ENCODE measurements at regions not wholly inside any gene's neighbourhood (a gene's known extent, or its start where the extent isn't known, plus 50 kb on each side); places are given as distances from the start of the nearest gene placed in this dataset.

- Histone ChIP-seq H3K9me3 (ENCODE audit: insufficient read depth in 2 of 2, low read depth in 1 of 2, low read length in 1 of 2) (no peaks in the 10 kb centered on the region), H3K4me1 (replicated peaks in 1 of 4; ENCODE audit: control insufficient read depth in 3 of 4, insufficient read depth in 4 of 4, low read length in 3 of 4) (no peaks in the 10 kb centered on the region; a peak in 1 of 7 replicates), H2AK5ac (ENCODE audit: low read depth, low read length) (no peak overlapping the region), H2BK15ac (ENCODE audit: low read length) (no peak overlapping the region), H3K79me1 (ENCODE audit: low read depth, low read length) (no peaks in the 10 kb centered on the region), H2BK12ac (ENCODE audit: low read depth, low read length) (no peak overlapping the region), H3K36me3 (ENCODE audit: control insufficient read depth in 2 of 4, insufficient read depth in 4 of 4, low read length in 3 of 4) (no peaks in the 10 kb centered on the region), H3K14ac (ENCODE audit: insufficient read length) (no peak overlapping the region), H3K4me3 (ENCODE audit: extremely low read depth in 1 of 4, insufficient read depth in 2 of 4, low read depth in 3 of 4, low read length in 4 of 4) (no peak overlapping the region), H2BK120ac (replicated peaks; ENCODE audit: low read depth, low read length) (no peak overlapping the region), H3K4ac (replicated peaks; ENCODE audit: insufficient read length, low read depth, low read length) (no peak overlapping the region), H4K8ac (ENCODE audit: extremely low read depth, insufficient read depth, low read length) (no peak overlapping the region), H3K23ac (ENCODE audit: insufficient read length) (no peak overlapping the region), H4K5ac (ENCODE audit: insufficient read length, low read depth, low read length) (no peak overlapping the region), H3K27me3 (replicated peaks in 1 of 4; ENCODE audit: control insufficient read depth in 3 of 4, extremely low read depth in 1 of 4, insufficient read depth in 3 of 4, low read length in 3 of 4) (no peaks in the 10 kb centered on the region), H2BK20ac (ENCODE audit: low read length) (no peak overlapping the region), H3K27ac (ENCODE audit: low read depth, low read length) (no peak overlapping the region), H3K56ac (replicated peaks; ENCODE audit: insufficient read length, low read depth, low read length) (no peak overlapping the region), H4K20me1 (replicated peaks in 1 of 2; ENCODE audit: control insufficient read depth in 1 of 2, insufficient read depth in 2 of 2, low read length in 2 of 2) (no peaks in the 10 kb centered on the region), H3K4me2 (ENCODE audit: insufficient read depth in 1 of 2, low read depth in 2 of 2, low read length in 2 of 2) (no peak overlapping the region), H2AFZ (ENCODE audit: low read length) (no peak overlapping the region), H3K79me2 (ENCODE audit: control insufficient read depth in 1 of 2, insufficient read depth in 2 of 2, low read length in 2 of 2) (no peaks in the 10 kb centered on the region), H3K9ac (replicated peaks in 1 of 4; ENCODE audit: extremely low read depth in 1 of 4, low read depth in 3 of 4, low read length in 3 of 4) (no peak overlapping the region), H3K23me2 (ENCODE audit: low read depth, low read length) (no peaks in the 10 kb centered on the region), H2BK5ac (ENCODE audit: low read depth, low read length) (no peak overlapping the region), H4K91ac (replicated peaks; ENCODE audit: insufficient read length, low read length) (no peak overlapping the region), H3K18ac (ENCODE audit: extremely low read depth, low read length) (no peak overlapping the region)
- ChIA-PET CTCF (ENCODE audit: partially characterized antibody) (interaction anchor here (0.7 to 6.7 kb wide), 45 partner anchors 8 to 746 kb away, joined by 3 to 114 read pairs (median 6); no protein-coding TSS in a partner anchor), POLR2A (ENCODE audit: partially characterized antibody) (no interaction called here)
- TF ChIP-seq GTF2F1 (IDR thresholded peaks at IDR 0.05; ENCODE audit: borderline replicate concordance, low read depth, low read length) (no peak), TCF12 (IDR thresholded peaks at IDR 0.05; ENCODE audit: low read depth, low read length) (no peak), TAF7 (optimal IDR thresholded peaks at IDR 0.05; ENCODE audit: borderline replicate concordance, low read depth, low read length) (no peak), KDM5A (IDR thresholded peaks at IDR 0.05; ENCODE audit: low read length) (no peak), SP1 (IDR thresholded peaks at IDR 0.05; ENCODE audit: low read depth, low read length) (no peak), ASH2L (IDR thresholded peaks at IDR 0.05; ENCODE audit: low read length) (no peak), KDM4A (IDR thresholded peaks at IDR 0.05; ENCODE audit: low read depth, low read length, severe bottlenecking) (no peak)
- no peak for DNase-seq (ENCODE audit: low read depth in 1 of 2, low spot score in 2 of 2)
- 86% methylated on average over 4 of the region's 4 CpGs; no CpG with 5 or more reads in 1 of the 2 experiments for WGBS, 2 experiments (ENCODE audit: extremely low coverage in 1 of 2, insufficient coverage in 1 of 2, insufficient read length in 1 of 2, insufficient replicate concordance in 2 of 2, low coverage in 1 of 2, low lambda C conversion rate in 2 of 2, missing lambda C conversion rate in 1 of 2)
- no peak for FAIRE-seq
Measured at GRCh38 chr3:72665103-72665502, 183.1 kb downstream of the SHQ1 start.

Measured in H1 (cell line).